ENCODE measurements at regions not wholly inside any gene's neighbourhood (a gene's known extent, or its start where the extent isn't known, plus 50 kb on each side); places are given as distances from the start of the nearest gene placed in this dataset.

GRCh38 chr4:4625488-4625887 is 83.6 kb upstream of the STX18 start:
- Histone ChIP-seq H3K9me3 (ENCODE audit: control insufficient read depth, low read length) (no peaks in the 10 kb centered on the region), H3K27ac (ENCODE audit: low read length) (no peak overlapping the region), H3K4me3 (ENCODE audit: low read length) (no peak overlapping the region), H3K4me1 (ENCODE audit: control insufficient read depth, insufficient read depth, low read length) (no peaks in the 10 kb centered on the region), H3K27me3 (ENCODE audit: control insufficient read depth, insufficient read depth) (no peaks in the 10 kb centered on the region)
- intact Hi-C loops (cut with DNase I), result no loop called here
- no peak for ATAC-seq
- DNase-seq, result no peak
- WGBS, result 54% methylated on average over 5 of the region's 5 CpGs

GRCh38 chr4:4624276-4624897 is 82.5 kb upstream of the STX18 start:
- no peak for DNase-seq
- no peak overlapping the region for H3K4me3 ChIP-seq (ENCODE audit: low read length)
- no peaks in the 10 kb centered on the region for H3K27me3 ChIP-seq (ENCODE audit: control insufficient read depth, insufficient read depth)
- ATAC-seq, result no peak
- H3K9me3 ChIP-seq (ENCODE audit: control insufficient read depth, low read length), result no peaks in the 10 kb centered on the region
- intact Hi-C loops (cut with DNase I), result no loop called here
- 81% methylated on average over 7 of the region's 7 CpGs for WGBS
- no peak overlapping the region for H3K27ac ChIP-seq (ENCODE audit: low read length)
- no peaks in the 10 kb centered on the region for H3K4me1 ChIP-seq (ENCODE audit: control insufficient read depth, insufficient read depth, low read length)

GRCh38 chr4:4619821-4620220 is 78.0 kb upstream of the STX18 start:
- DNase-seq (no peak), ATAC-seq (no peak)
- Histone ChIP-seq H3K4me3 (ENCODE audit: low read length) (no peak overlapping the region), H3K27ac (ENCODE audit: low read length) (no peak overlapping the region), H3K4me1 (ENCODE audit: control insufficient read depth, insufficient read depth, low read length) (no peaks in the 10 kb centered on the region), H3K27me3 (ENCODE audit: control insufficient read depth, insufficient read depth) (no peaks in the 10 kb centered on the region), H3K9me3 (ENCODE audit: control insufficient read depth, low read length) (no peaks in the 10 kb centered on the region)
- WGBS, result 91% methylated on average over 5 of the region's 5 CpGs
- intact Hi-C loops (cut with DNase I), result no loop called here

- Histone ChIP-seq H3K27me3 (ENCODE audit: control insufficient read depth, insufficient read depth) (no peaks in the 10 kb centered on the region), H3K4me3 (ENCODE audit: low read length) (no peak overlapping the region), H3K9me3 (ENCODE audit: control insufficient read depth, low read length) (no peaks in the 10 kb centered on the region), H3K4me1 (ENCODE audit: control insufficient read depth, insufficient read depth, low read length) (no peaks in the 10 kb centered on the region), H3K27ac (ENCODE audit: low read length) (no peak overlapping the region)
- intact Hi-C loops (cut with DNase I), result no loop called here
- no peak for ATAC-seq
- no peak for DNase-seq
- 60% methylated on average over 1 of the region's 1 CpG for WGBS
These were observed 77.0 kb upstream of the STX18 start for GRCh38 chr4:4618847-4619246.

GRCh38 chr4:4614925-4615678 is 73.3 kb upstream of the STX18 start:
- H3K4me1 ChIP-seq (ENCODE audit: control insufficient read depth, insufficient read depth, low read length), result no peaks in the 10 kb centered on the region
- H3K27ac ChIP-seq (ENCODE audit: low read length), result no peak overlapping the region
- ATAC-seq (no peak), DNase-seq (no peak)
- 57% methylated on average over 8 of the region's 8 CpGs for WGBS
- H3K4me3 ChIP-seq (ENCODE audit: low read length), result no peak overlapping the region
- no peaks in the 10 kb centered on the region for H3K9me3 ChIP-seq (ENCODE audit: control insufficient read depth, low read length)
- intact Hi-C loops (cut with DNase I), result no loop called here
- no peaks in the 10 kb centered on the region for H3K27me3 ChIP-seq (ENCODE audit: control insufficient read depth, insufficient read depth)

- H3K4me1 ChIP-seq (ENCODE audit: control insufficient read depth, insufficient read depth, low read length), result no peaks in the 10 kb centered on the region
- intact Hi-C loops (cut with DNase I), result no loop called here
These were observed 71.9 kb upstream of the STX18 start for GRCh38 chr4:4613641-4614286.

GRCh38 chr4:4613126-4613465 is 71.2 kb upstream of the STX18 start:
- 68% methylated on average over 2 of the region's 2 CpGs for WGBS
- Histone ChIP-seq H3K27ac (ENCODE audit: low read length) (no peak overlapping the region), H3K4me1 (ENCODE audit: control insufficient read depth, insufficient read depth, low read length) (no peaks in the 10 kb centered on the region), H3K27me3 (ENCODE audit: control insufficient read depth, insufficient read depth) (no peaks in the 10 kb centered on the region), H3K9me3 (ENCODE audit: control insufficient read depth, low read length) (no peaks in the 10 kb centered on the region), H3K4me3 (ENCODE audit: low read length) (no peak overlapping the region)
- ATAC-seq (no peak), DNase-seq (no peak)
- intact Hi-C loops (cut with DNase I), result no loop called here

More at GRCh38 chr4:4613641-4614286, 71.9 kb upstream of the STX18 start:
- ATAC-seq, result no peak
- no peak overlapping the region for H3K27ac ChIP-seq (ENCODE audit: low read length)
- DNase-seq, result no peak
- no peaks in the 10 kb centered on the region for H3K27me3 ChIP-seq (ENCODE audit: control insufficient read depth, insufficient read depth)
- no peaks in the 10 kb centered on the region for H3K9me3 ChIP-seq (ENCODE audit: control insufficient read depth, low read length)
- no peak overlapping the region for H3K4me3 ChIP-seq (ENCODE audit: low read length)
- WGBS, result 88% methylated on average over 8 of the region's 8 CpGs

- H3K4me1 ChIP-seq (ENCODE audit: control insufficient read depth, insufficient read depth, low read length), result no peaks in the 10 kb centered on the region
- no peak overlapping the region for H3K27ac ChIP-seq (ENCODE audit: low read length)
- H3K9me3 ChIP-seq (ENCODE audit: control insufficient read depth, low read length), result no peaks in the 10 kb centered on the region
- ATAC-seq (no peak), DNase-seq (no peak)
- no peaks in the 10 kb centered on the region for H3K27me3 ChIP-seq (ENCODE audit: control insufficient read depth, insufficient read depth)
- H3K4me3 ChIP-seq (ENCODE audit: low read length), result no peak overlapping the region
- intact Hi-C loops (cut with DNase I), result no loop called here
- 80% methylated on average over 7 of the region's 7 CpGs for WGBS
These were observed 68.8 kb upstream of the STX18 start for GRCh38 chr4:4610672-4611071.

- ATAC-seq (no peak), DNase-seq (no peak)
- WGBS, result 91% methylated on average over 10 of the region's 10 CpGs
- intact Hi-C loops (cut with DNase I), result no loop called here
- Histone ChIP-seq H3K27me3 (ENCODE audit: control insufficient read depth, insufficient read depth) (no peaks in the 10 kb centered on the region), H3K27ac (ENCODE audit: low read length) (no peak overlapping the region), H3K4me3 (ENCODE audit: low read length) (no peak overlapping the region), H3K4me1 (ENCODE audit: control insufficient read depth, insufficient read depth, low read length) (no peaks in the 10 kb centered on the region), H3K9me3 (ENCODE audit: control insufficient read depth, low read length) (no peaks in the 10 kb centered on the region)
These were observed 67.9 kb upstream of the STX18 start for GRCh38 chr4:4609622-4610334.

- ATAC-seq (no peak), DNase-seq (no peak)
- WGBS, result 73% methylated on average over 13 of the region's 13 CpGs
- intact Hi-C loops (cut with DNase I), result no loop called here
- no peak overlapping the region for H3K27ac ChIP-seq (ENCODE audit: low read length)
- H3K4me3 ChIP-seq (ENCODE audit: low read length), result no peak overlapping the region
- no peaks in the 10 kb centered on the region for H3K27me3 ChIP-seq (ENCODE audit: control insufficient read depth, insufficient read depth)
- no peaks in the 10 kb centered on the region for H3K4me1 ChIP-seq (ENCODE audit: control insufficient read depth, insufficient read depth, low read length)
- H3K9me3 ChIP-seq (ENCODE audit: control insufficient read depth, low read length), result no peaks in the 10 kb centered on the region
These were observed 66.3 kb upstream of the STX18 start for GRCh38 chr4:4608214-4608537.

Data from right cardiac atrium (tissue), 5 donors.